Hepatocyte (in vitro differentiated cells): ENCODE measurements at regions not wholly inside any gene's neighbourhood (a gene's known extent, or its start where the extent isn't known, plus 50 kb on each side); places are given as distances from the start of the nearest gene placed in this dataset.

Experiments
- CTCF ChIP-seq: fragments of 200-600 bp; sonication (generic); IDR thresholded peaks from 2 replicates; pipeline ENCODE4 v1.5.1; 2016; ENCODE audit warnings: antibody characterized with exemption, mild to moderate bottlenecking; ENCODE audit not compliant: poor library complexity
- EZH2phosphoT487 ChIP-seq: fragments of 200-600 bp; sonication (generic); IDR thresholded peaks from one replicate; pipeline ENCODE4 v1.6.1; 2018; ENCODE audit warnings: antibody characterized with exemption, mild to moderate bottlenecking, low read depth, moderate library complexity; ENCODE audit not compliant: unreplicated experiment, severe bottlenecking

- no peak for TF ChIP-seq CTCF
- TF ChIP-seq EZH2phosphoT487 = no peak
Measured at GRCh38 chr1:190019717-190020116, 457.9 kb downstream of the BRINP3 start.
